Endothelial cell of umbilical vein (primary cell): ENCODE measurements at regions not wholly inside any gene's neighbourhood (a gene's known extent, or its start where the extent isn't known, plus 50 kb on each side); places are given as distances from the start of the nearest gene placed in this dataset.

Experiments used
- BruUV-seq: library from RNA; stranded (reverse); fragments of 400-500 nt; replicated peaks from 2 replicates; lab custom pipeline; 2021; lab: Mats Ljungman, UMichigan
- CTCF ChIA-PET: fragments of 300-600, 350-600 bp; sonication (Branson Sonifier 250); formaldehyde crosslinking; loops from one replicate; lab custom pipeline; 2021; ENCODE audit warnings: antibody characterized with exemption, inconsistent platforms; lab: Charles Lee
- POLR2A ChIA-PET: fragments of 300-600, 350-600 bp; sonication (Branson Sonifier 250); formaldehyde crosslinking; loops from one replicate; lab custom pipeline; 2021; ENCODE audit warnings: antibody characterized with exemption, inconsistent platforms; lab: Charles Lee
- DNase-seq: peaks from one replicate; pipeline ENCODE4 v3.0.0-alpha.2; 2011; ENCODE audit warnings: low read depth, low spot score
- FAIRE-seq: peaks from 2 replicates; lab custom pipeline; 2011; peaks lifted over from hg19 to GRCh38; lab: Jason Lieb, UNC
- H2AFZ ChIP-seq: 2 replicates; pipeline ENCODE4 v1.6.0; 2012; ENCODE audit warnings: low read depth, low read length, control low read depth, inconsistent platforms
- H3K27ac ChIP-seq: 2 replicates; pipeline ENCODE4 v1.5.1; 2011; ENCODE audit warnings: low read depth, mild to moderate bottlenecking, control low read depth, low read length, moderate library complexity; ENCODE audit not compliant: insufficient read depth
- H3K27me3 ChIP-seq, 2 experiments: 2 replicates each; pipeline versions ENCODE4 v1.6.0 to v1.6.1; 2011; ENCODE audit warnings: low read length in 2 of 2, mixed read lengths in 1 of 2; ENCODE audit not compliant: control insufficient read depth in 2 of 2, insufficient read depth in 2 of 2
- H3K36me3 ChIP-seq, 2 experiments: 2 replicates in 1 of 2; 3 replicates in 1 of 2; pipeline ENCODE4 v1.5.1; 2011; ENCODE audit warnings: low read length in 2 of 2, mild to moderate bottlenecking in 1 of 2, moderate library complexity in 1 of 2; ENCODE audit not compliant: control insufficient read depth in 2 of 2, insufficient read depth in 2 of 2; ENCODE audit errors: extremely low read depth in 1 of 2
- H3K4me1 ChIP-seq: 3 replicates; pipeline ENCODE4 v1.5.1; 2011; ENCODE audit warnings: mild to moderate bottlenecking, low read length; ENCODE audit not compliant: control insufficient read depth, insufficient read depth; ENCODE audit errors: extremely low read depth
- H3K4me2 ChIP-seq: 2 replicates; pipeline ENCODE4 v1.6.1; 2011; ENCODE audit warnings: low read length, control low read depth, mixed read lengths; ENCODE audit not compliant: insufficient read depth
- H3K4me3 ChIP-seq, 3 experiments: fragments of 200-600 bp in 1 of 3; sonication (generic), shearing (Covaris generic) in 1 of 3; replicated peaks in 1 of 3; 2 replicates each; pipeline ENCODE4 v1.5.1; 2011 to 2016; ENCODE audit warnings: control low read depth in 3 of 3, low read length in 3 of 3, mild to moderate bottlenecking in 2 of 3, inconsistent platforms in 1 of 3, low read depth in 1 of 3, moderate library complexity in 1 of 3; ENCODE audit not compliant: insufficient read depth in 1 of 3
- H3K79me2 ChIP-seq: 2 replicates; pipeline ENCODE4 v1.6.0; 2012; ENCODE audit warnings: low read length, inconsistent platforms; ENCODE audit not compliant: control insufficient read depth, insufficient read depth
- H3K9ac ChIP-seq: replicated peaks from 2 replicates; pipeline ENCODE3; 2011; ENCODE audit warnings: low read length, control low read depth; ENCODE audit not compliant: insufficient read depth; ENCODE audit errors: extremely low read depth
- H3K9me1 ChIP-seq: replicated peaks from 3 replicates; pipeline ENCODE4 v1.6.0; 2011; ENCODE audit warnings: mild to moderate bottlenecking, low read length; ENCODE audit not compliant: control insufficient read depth, insufficient read depth; ENCODE audit errors: extremely low read depth
- H3K9me3 ChIP-seq: replicated peaks from 2 replicates; pipeline ENCODE4 v1.5.1; 2012; ENCODE audit warnings: low read length, inconsistent platforms; ENCODE audit not compliant: control insufficient read depth, insufficient read depth
- H4K20me1 ChIP-seq: replicated peaks from 2 replicates; pipeline ENCODE3; 2011; ENCODE audit warnings: mild to moderate bottlenecking, low read length; ENCODE audit not compliant: control insufficient read depth, insufficient read depth; ENCODE audit errors: extremely low read depth
- CTCF ChIP-seq, 2 donors: IDR thresholded peaks; 1 replicate in 1 of 2; 2 replicates in 1 of 2; pipeline ENCODE4 v1.5.1; 2011; ENCODE audit warnings: low read length in 2 of 2, mild to moderate bottlenecking in 2 of 2, moderate library complexity in 2 of 2, control low read depth in 1 of 2, inconsistent platforms in 1 of 2, low read depth in 1 of 2; ENCODE audit not compliant: insufficient read depth in 1 of 2; ENCODE audit errors: extremely low read depth in 1 of 2
- EZH2 ChIP-seq: IDR thresholded peaks from 2 replicates; pipeline ENCODE4 v1.6.1; 2012; ENCODE audit warnings: borderline replicate concordance, low read depth, mild to moderate bottlenecking, moderate library complexity, low read length, inconsistent platforms; ENCODE audit not compliant: severe bottlenecking
- FOS ChIP-seq: IDR thresholded peaks from 2 replicates; pipeline ENCODE4 v1.6.1; 2011; ENCODE audit warnings: mild to moderate bottlenecking, low read length, moderate library complexity, borderline replicate concordance; ENCODE audit not compliant: insufficient read depth
- GATA2 ChIP-seq: IDR thresholded peaks from 2 replicates; pipeline ENCODE4 v1.7.0; 2011; ENCODE audit warnings: low read depth, mild to moderate bottlenecking, moderate library complexity, mixed read lengths, low read length; ENCODE audit not compliant: insufficient read length, insufficient read depth
- JUN ChIP-seq: IDR thresholded peaks from 2 replicates; pipeline ENCODE4 v1.6.1; 2011; ENCODE audit warnings: borderline replicate concordance, low read depth; ENCODE audit not compliant: insufficient read length, insufficient read depth
- MAX ChIP-seq: IDR thresholded peaks from 2 replicates; pipeline ENCODE4 v1.6.1; 2011; ENCODE audit not compliant: insufficient read depth, insufficient read length
- MYC ChIP-seq: IDR thresholded peaks from one replicate; pipeline ENCODE4 v1.6.1; 2011; ENCODE audit warnings: mild to moderate bottlenecking, low read depth, low read length
- POLR2A ChIP-seq: IDR thresholded peaks from 2 replicates; pipeline ENCODE4 v1.6.1; 2012; ENCODE audit warnings: low read depth, mild to moderate bottlenecking, control low read depth, low read length
- POLR2AphosphoS5 ChIP-seq: IDR thresholded peaks from 2 replicates; pipeline ENCODE4 v1.6.1; 2012; ENCODE audit warnings: low read depth, mild to moderate bottlenecking, control low read depth, low read length, moderate library complexity; ENCODE audit not compliant: insufficient read depth
- dilution Hi-C: fragments of 300-500 bp; cut with MboI; formaldehyde crosslinking; loops from one replicate; pipeline ENCODE4 v1.15.0; 2019; ENCODE audit warnings: low sequenced_read_pairs; ENCODE audit not compliant: extremely low pct_ligation_motif_present
- intact Hi-C: fragments of 100-400 bp; cut with micrococcal nuclease; formaldehyde crosslinking; loops from one replicate; pipeline ENCODE4 v1.10.0; 2022

DNA sequence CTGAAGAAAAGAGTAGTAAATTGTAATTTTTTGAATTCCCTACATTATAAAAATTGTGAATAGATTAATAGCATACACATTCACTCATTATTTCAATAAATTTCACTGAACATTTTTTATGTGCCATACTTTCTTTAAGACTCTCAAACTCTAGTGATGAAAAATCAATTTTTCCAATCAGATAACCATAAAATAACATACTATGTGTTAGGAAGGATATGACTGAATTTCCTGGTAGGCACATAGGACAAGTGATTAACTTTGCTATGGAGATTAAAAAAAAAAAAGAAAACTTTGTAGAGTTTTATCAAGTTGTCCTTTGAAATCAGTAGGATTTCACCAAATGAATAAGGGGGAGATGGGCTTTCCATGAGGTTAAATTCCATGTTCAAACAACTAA is 1597.3 kb upstream of the LRRTM3 start:
- H3K9ac ChIP-seq = peak overlapping the region; percentile 9
- POLR2A ChIA-PET = no interaction called here

GRCh38 chr10:65335311-65335710 is 1590.5 kb upstream of the LRRTM3 start:
- POLR2A ChIA-PET = no interaction called here
- H3K27me3 ChIP-seq = no peaks in the 10 kb centered on the region
- no peak overlapping the region for H3K4me2 ChIP-seq
- H3K4me3 ChIP-seq = no peak overlapping the region
- dilution Hi-C loops = no loop called here
- no peaks in the 10 kb centered on the region for H3K9me1 ChIP-seq
- TF ChIP-seq MYC (no peak), MAX (no peak), JUN (no peak), GATA2 (no peak), CTCF (IDR thresholded peaks at IDR 0.05; ENCODE audit: extremely low read depth in 1 of 2, insufficient read depth in 1 of 2, low read depth in 1 of 2, low read length in 2 of 2) (no peak), POLR2AphosphoS5 (no peak), FOS (no peak), EZH2 (no peak), POLR2A (no peak)
- no peaks in the 10 kb centered on the region for H3K9me3 ChIP-seq
- no TSS peak for BruUV-seq
- CTCF ChIA-PET = interaction anchor here (1.6 kb wide), 1 partner anchor 15 kb away, joined by 4 read pairs; no protein-coding TSS in a partner anchor
- no peaks in the 10 kb centered on the region for H3K36me3 ChIP-seq
- H3K79me2 ChIP-seq = no peaks in the 10 kb centered on the region
- FAIRE-seq (no peak), DNase-seq (no peak)
- H4K20me1 ChIP-seq = no peaks in the 10 kb centered on the region
- no peak overlapping the region for H3K27ac ChIP-seq
- peaks cover 9% of the 10 kb centered on the region for H3K4me1 ChIP-seq
- intact Hi-C loops = no loop called here
- H3K9ac ChIP-seq = no peak overlapping the region
- no peak overlapping the region for H2AFZ ChIP-seq

More for the DNA sequence above, 1597.3 kb upstream of the LRRTM3 start:
- TF ChIP-seq GATA2 (peak; percentile 86), FOS (peak; percentile 45), EZH2 (no peak), JUN (peak; percentile 76)
- DNase-seq (peak; percentile 57), FAIRE-seq (peak; percentile 80)
- no peaks in the 10 kb centered on the region for H3K36me3 ChIP-seq
- no peaks in the 10 kb centered on the region for H4K20me1 ChIP-seq
- no TSS peak for BruUV-seq
- H3K9me1 ChIP-seq = no peaks in the 10 kb centered on the region
- peaks cover 18% of the 10 kb centered on the region for H3K4me1 ChIP-seq
- dilution Hi-C loops (no loop called here), intact Hi-C loops (loop anchor here (1.0 kb wide), 1 partner anchor 13 kb away; no protein-coding TSS in a partner anchor)
- H3K4me3 ChIP-seq = no peak overlapping the region
- no peaks in the 10 kb centered on the region for H3K27me3 ChIP-seq
- H3K4me2 ChIP-seq = peak overlapping the region; percentile 81
- H3K79me2 ChIP-seq = no peaks in the 10 kb centered on the region
- no peaks in the 10 kb centered on the region for H3K9me3 ChIP-seq
- no peak overlapping the region for H2AFZ ChIP-seq
- CTCF ChIA-PET = interaction anchor here (1.0 to 2.4 kb wide), 7 partner anchors 8 to 348 kb away, joined by 3 to 15 read pairs (median 3); no protein-coding TSS in a partner anchor
- H3K27ac ChIP-seq = peak overlapping the region; percentile 53
